Myocyte (in vitro differentiated cells): ENCODE measurements at regions not wholly inside any gene's neighbourhood (a gene's known extent, or its start where the extent isn't known, plus 50 kb on each side); places are given as distances from the start of the nearest gene placed in this dataset.
A peak's percentile ranks its signal among the peaks of the same experiment; 100 is the strongest.
"Not testable (repeated sequence)": the region's sequence is repeated elsewhere in the genome, so short reads cannot be mapped to it uniquely, and the experiment has no call there.

ENCODE experiments used
- DNase-seq: peaks from one replicate; pipeline ENCODE4 v3.0.0-alpha.2; 2012; ENCODE audit warnings: low read depth

DNA sequence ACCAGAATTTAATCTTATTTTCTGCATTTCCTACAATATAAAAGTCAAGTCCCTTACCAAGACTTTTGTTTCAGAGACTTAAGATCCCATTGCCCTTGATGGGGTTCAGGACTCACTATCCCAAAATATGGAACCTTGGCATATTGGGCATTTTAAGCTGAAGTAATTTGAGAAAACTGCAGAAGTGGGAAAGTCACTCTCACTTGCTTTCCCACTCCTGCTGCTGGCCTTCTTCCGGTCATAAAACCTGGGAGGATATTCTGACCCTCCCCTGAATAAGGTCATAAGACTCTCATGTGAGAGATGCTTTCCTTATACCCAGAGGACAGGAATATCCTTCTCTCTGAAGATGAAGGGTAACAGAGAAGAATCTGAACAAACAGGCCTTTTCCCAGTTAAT is 92.8 kb upstream of the IFNGR1 start:
- DNase-seq, result no peak

DNA sequence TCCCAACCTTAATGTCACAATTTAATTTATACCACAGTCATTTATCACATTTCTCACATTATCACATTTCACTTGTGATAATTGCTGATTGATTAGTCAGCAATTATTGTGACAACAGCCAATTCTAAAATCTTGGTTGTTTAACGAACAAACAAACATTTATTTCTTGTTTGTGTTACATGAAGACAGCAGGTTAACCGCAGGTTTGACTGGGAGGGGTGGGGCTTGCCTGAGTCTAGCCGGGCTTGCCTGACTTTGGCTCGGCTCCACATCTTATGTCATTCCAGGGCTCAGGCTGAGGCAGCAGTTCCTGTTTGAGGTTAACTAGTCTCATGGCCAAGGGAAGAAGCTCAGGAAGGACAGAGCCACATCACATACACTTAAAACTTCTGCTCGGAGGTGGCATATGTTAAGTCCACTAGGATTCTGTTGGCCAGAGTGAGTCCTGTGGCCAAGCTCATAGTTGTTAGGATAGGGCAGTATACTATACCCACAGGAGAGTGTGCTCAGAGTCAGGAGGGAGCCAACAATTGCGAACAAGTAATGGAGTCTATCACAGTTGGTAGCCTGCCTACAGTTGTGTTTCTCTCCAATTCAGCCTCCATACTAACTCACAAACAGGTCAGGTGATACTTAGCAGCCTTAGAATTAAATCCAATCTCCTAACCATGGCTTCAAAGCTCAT is 90.0 kb upstream of the IFNGR1 start:
- peak; percentile 80 for DNase-seq

DNA sequence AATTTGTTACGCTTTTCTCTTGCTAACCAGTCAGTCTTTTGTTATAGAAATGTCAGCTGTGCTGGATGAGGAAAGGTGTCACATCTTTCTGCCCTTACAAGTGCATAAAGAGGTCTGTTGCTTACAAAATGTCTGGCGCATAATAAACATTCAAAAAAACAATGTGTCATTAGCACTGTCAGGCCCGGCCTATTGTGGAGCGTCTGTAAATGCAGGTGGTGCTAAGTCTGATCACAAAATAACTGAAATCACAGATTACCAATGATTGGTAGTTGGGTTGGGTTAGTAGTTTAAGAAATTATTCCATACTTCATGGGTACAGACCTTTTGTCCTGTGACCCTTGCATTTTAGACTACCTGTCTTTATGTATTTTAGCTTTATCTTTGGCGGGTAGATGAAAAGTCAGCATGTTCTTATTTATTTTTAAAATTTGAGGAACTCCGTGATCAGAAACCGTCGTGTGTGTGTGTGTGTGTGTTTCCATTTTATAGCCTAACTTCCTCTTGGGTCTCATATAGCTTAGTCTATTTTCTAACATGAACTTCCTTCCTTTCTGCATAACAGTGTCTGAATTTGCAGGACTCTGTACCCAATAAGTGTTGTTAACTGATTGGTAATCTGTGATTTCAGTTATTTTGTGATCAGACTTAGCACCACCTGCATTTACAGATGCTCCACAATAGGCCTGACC is 88.1 kb upstream of the IFNGR1 start:
- DNase-seq, result no peak

DNA sequence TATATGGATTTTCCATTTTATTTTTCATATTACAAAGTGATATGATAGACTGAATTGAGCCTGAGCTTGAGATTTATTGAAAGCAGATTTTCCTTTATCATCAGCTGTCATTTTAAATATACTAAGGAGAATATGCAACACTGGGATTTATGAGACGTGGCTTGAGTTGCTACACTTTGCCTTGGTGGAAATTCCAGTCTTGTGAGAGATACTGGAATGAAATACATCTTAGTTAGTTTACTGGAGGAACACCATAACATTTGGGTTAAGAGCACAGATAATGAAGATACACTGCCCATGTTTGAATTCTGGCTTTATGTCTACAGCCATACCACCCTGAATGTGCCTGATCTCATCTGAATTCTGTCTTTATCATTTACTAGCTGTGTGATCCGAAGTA is 86.5 kb upstream of the IFNGR1 start:
- DNase-seq, result no peak

DNA sequence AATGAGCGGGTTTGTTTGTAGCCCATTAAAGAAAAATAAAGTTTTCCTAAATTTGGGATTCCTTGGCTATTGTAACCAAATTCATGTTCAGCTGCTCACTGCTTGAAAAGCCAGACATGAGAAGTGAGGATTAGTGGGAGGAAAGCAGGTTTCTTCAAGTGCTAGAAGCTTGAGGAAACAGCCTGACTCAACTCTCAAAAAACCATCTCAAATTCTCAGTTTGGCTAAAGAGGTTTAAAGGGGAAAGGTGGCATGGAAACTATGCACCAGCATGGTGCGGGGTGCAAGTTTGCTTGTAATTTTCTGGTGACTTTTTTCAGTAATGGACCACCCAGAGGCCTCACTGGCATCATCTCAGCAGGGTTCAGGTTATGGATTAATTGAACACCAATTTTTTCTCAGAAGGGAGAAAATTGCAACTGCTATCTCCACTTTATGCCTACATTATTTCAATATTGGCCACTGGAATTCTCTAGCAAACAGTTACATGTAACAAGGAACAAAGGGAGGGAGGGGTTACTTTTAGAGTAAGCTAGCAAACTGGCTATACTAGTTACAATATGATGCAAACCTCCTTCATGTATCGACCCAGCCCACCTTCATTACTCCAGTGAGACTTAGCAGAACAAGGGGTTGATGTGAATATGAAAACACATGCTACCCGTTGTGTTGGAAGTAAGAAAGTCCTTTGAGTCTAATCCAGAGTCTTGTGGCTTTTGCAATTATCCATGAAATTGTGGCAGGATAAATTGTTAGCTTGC is 85.0 kb upstream of the IFNGR1 start:
- DNase-seq, result no peak

DNA sequence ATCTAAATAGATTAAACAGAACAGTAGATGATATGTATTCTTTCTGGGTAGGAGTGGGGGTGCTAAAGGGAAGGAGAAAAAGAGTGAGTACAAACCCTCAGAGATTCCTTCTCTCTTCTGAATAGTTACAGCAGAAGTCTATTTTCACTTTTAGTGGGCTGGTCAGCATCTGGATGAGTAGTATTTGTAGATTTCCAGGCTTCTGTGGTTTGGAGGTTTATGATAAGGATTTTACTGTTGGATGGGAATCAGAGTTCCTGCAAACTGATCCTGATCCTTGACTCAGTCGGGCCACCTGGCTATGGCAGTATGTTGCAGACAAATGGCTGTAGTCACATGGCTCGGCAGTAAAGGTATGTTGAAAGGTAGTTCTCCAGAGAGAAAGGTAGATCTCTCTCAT is 84.3 kb upstream of the IFNGR1 start:
- DNase-seq, result no peak

DNA sequence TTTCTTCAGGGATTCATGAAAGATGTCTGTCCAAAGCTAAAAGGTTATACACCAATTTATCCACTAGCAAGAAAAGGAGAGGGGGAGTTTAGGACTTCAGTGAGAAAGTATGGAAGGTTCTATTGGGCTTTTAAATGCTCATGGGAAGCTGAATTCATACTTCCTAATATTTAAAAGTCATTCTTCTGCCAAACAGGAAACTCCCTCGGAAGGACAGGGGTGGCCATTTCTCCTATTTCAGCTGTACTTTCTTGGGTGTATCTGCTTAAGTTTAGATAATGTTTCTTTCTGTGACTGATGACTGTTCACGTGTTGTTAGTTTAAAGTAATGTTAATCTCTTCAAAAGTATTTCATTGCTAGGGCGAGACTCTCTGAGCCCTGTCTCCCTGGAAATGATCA is 80.5 kb upstream of the IFNGR1 start:
- DNase-seq, result no peak

DNA sequence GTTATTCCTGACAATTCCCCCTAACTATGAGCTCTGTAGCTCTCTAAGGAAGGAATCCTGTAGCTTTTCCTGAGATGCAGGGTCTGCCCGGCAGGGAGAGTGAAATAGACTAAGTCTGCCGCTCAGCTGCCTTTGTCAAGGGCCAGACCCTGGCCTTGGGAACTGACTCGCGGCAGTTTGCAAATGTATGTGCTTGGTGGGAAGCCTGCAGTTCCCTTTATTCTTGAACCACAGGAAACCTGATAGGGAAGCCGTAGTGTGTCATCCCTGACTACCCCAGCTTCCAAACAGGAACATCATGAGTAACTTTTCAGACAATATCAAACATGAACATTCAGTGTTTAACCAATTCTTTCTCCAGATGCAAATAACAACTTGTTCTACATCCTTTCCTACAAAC is 78.7 kb upstream of the IFNGR1 start:
- DNase-seq, result peak; percentile 72

DNA sequence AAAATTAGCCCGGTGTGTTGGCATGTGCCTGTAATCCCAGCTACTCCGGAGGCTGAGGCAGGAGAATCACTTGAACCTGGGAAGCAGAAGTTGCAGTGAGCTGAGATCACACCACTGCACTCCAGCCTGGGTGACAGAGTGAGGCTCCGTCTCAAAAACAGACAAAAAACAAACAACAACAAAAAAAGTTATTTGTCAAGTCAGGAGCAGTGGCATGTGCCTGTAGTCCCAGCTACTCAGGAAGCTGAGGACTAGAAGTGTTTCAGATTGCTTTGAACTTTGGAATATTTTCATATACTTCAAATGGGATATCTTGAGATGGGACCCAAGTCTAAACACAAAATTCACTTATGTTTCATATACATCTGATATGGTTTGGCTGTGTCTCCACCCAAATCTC is 73.1 kb upstream of the IFNGR1 start:
- DNase-seq, result not testable (repeated sequence)

DNA sequence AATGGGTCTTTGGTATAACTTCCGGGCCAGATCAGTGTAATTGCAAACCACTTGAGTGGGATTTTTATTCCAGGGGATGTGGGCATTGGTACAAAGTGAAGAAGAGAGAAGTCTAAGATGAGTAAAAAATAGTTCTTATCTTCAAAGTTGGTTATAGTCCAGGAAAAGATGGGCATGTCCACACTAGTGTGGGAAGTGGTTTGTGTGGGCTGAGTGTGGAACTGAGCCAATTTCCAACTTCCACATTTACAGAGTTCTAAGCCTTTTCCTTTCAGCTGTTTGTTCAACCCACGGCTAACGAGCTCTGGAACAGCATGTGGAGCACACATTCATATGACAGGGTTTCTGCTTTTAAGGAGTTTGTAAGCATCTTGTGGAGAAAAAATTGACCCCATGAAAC is 72.3 kb upstream of the IFNGR1 start:
- peak; percentile 92 for DNase-seq

DNA sequence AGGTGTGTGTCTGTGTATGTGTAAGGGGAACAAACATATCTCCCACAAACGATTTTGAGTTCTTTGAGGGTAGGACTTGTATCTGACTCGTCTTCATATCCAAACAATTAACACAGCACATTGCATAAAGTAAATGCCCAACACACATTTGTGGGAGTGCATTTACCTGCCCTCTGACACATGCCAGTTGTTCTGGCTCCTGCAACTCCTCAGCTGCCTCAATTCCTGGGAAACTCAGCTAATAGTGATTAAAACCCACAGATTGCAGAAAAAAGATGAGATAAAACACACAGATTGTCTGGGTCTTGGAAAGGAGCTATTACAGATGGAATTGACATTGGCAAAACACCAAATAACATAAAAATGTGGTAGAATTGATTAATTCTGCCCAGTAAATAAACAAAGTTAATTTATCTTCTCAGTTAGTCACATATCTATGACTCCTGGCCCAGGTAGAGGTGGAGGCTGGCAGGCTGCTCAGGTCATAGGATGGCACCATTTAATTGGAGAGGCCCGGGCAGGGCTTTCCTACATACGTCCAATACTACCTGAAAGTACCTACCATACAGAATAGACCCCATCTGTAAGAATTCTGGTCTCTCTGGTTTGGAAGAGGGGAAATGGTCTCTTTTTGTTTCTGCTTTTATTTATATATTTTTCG is 71.5 kb upstream of the IFNGR1 start:
- no peak for DNase-seq

DNA sequence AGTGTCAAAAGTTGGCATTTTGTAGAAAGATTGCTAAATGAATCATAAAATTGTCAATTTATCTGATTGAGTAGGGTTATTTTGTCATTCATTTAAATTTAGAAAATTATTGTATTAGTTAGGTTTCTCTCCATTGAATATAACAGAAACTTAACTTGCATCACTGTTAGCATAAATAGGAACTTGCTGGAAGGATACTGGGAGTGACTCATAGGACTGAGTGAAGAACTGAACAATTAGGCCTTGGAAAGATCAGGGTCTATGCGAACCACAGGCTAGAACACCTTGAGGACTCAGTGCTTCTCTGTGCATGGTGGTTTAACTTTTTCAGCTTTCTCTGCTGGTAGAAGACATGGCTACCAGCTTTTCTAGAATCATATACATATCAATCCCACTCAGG is 67.7 kb upstream of the IFNGR1 start:
- DNase-seq, result no peak

DNA sequence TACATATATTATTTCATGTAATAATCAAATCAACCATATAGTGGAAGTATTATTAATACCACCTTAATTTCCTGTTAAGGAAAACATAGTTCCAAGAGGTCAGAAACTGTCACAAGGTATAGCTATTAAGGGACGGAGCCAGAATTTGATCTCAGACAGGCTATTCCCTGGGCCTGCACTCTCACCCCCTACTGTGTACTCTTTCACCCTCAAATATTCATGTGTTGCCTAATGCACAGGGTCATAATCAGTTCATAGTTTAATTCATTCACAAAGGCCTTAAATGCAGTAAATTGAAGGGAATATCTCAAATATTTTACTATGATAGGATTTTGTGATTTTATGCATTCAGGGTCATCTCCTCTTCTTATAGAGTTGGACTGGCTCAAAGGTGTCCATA is 67.2 kb upstream of the IFNGR1 start:
- no peak for DNase-seq

DNA sequence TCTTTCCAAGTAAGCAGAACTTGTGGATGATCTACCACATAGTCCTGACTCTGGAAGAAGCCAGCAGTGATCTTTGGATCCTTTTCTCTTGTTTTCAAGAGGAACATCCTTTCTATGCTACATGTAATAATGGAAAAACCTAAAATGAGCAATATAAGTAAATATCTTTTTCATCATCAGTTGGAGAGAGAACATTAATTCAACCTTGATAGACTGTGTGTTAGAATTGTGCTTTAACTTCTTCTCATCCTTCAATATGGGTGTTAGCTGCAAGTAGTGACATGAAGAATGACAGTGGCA is 65.6 kb upstream of the IFNGR1 start:
- no peak for DNase-seq

DNA sequence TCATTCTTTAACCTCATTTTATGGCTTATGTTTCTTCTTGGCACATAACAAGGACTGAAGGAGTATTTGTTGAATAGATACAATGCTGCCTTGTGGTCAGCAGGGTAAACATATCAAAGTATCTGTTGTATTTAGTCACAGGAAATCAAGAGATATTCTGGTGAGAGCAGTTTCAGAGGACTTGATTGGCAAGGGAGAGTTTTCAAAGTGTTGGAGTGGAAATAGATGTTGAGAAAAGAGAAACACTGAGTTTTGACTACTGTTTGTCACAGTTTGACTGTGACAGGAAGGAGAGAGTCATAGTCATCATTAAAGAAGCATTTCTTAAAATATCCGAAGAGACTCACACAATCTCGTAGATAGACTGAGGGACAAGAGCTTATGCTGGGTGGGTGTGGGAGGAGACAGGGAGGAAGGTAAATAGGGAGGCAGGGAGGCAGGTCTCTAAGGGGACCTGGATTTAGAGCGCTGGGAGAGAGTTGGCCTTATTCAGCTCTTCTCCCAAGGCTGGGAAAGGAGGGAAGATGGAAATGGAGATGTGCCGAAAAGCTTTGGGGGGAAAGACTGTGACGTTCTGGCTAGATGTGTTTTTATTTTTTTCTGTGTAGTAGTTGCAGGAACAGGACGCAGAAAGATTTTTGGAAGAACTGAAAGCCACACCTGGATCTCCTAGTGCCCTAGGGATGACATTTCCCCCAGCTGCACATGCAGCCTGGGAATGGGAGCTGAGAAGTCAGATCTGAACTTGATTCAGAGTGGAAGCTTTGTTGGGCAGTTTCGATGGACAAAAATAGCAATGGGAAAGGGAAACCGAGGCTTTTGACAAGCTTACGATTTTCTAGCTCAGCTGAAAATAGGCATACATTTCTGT is 65.0 kb upstream of the IFNGR1 start:
- no peak for DNase-seq

DNA sequence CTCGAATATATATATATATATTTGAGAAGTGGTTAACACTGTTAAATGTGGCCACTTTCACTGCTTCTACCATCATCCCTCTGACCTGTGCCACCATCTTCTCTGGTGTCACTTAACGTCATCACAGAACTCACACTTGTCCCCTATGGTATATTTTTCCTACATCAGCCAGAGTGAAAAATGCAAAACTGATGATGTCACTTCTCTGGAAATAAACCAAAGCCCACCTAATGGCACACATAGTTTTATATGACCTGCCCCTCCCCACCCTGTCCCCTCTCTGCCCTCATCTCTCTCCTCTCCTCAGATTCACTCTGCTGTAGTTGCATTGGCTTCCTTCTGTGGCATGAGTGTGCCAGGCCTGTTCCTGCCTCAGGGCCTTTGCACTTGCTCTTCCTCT is 63.9 kb upstream of the IFNGR1 start:
- no peak for DNase-seq

DNA sequence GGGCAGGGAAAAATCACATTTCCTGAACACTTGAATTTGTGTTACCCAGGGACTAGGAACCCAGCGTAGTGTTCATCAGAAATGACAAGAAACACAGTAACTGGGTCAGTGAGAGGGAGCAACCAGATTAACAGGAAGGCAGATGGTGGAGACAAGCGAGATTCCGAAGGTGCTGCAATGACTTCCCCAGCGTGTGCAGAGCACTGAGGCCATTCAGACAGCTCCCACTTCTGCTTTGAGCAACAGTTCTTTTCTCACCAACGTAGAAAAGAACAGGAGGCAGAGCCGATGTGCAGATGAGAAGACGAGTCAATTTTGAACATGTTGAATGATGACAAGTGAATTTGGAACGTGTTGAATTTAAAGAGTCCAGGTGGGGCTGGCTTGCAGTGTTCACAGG is 63.1 kb upstream of the IFNGR1 start:
- DNase-seq, result no peak

DNA sequence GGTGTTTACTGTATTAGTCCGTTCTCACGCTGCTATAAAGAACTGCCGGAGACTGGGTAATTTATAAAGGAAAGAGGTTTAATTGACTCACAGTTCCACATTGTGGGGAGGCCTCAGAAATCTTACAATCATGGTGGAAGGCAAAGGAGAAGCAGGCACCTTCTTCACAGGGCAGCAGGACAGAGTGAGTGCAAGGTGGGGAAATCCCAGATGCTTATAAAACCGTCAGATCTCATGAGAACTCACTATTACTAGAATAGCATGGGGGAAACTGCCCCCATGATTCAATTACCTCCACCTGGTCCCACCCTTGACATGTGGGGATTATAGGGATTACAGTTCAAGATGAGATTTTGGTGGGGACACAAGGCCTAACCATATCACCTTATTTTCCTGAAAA is 60.1 kb upstream of the IFNGR1 start:
- not testable (repeated sequence) for DNase-seq

DNA sequence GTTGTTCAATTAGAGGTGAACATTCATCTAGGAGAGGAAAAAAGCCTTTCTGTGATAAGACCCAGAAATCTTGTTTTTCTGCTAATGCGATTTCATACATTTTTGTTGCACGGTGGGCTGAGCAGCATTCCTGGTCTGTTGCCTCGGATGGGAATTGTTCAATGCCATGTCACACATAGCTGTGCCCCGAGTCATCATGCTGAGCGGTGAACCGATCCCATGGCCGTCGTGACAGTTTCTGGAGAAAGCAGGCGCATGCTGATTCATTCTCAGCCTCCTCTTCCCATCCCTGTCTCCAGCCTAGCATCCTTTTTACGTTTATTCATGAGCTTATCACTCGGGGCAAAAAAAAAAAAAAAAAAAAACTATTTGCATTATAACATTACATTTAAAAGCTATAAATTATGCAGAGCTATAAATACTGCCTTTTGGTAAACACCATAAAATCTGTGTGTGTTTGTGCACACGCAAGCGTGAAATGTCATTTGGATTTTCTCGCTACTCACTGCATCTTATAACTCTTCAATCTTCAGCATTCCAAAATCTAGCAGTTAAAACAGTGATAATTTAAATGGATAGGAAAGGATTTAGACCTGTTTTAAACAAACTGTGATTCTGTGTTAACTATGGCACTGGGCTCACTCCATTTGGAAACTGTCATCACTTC is 58.9 kb upstream of the IFNGR1 start:
- peak; percentile 68 for DNase-seq

DNA sequence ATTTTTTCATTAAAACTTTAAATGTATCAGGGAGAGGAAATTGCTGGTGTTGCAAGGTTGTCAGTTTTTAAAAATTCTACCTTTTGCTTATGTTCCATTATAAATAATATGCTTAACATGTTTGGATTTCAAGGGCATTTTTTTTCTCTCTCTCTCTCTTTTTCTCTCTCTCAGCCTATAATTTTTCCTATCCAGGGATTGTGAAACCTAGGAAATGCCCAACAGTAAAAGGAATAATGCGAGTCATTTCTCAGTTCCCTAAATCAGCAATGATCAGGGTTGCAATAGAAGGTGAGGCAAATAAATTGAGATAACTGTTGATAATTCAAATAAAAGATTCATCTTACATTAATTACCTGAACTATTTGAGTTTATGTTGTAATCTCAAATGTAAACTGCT is 53.2 kb upstream of the IFNGR1 start:
- DNase-seq, result no peak
